Transverse colon (tissue), 3 donors: ENCODE measurements at regions not wholly inside any gene's neighbourhood (a gene's known extent, or its start where the extent isn't known, plus 50 kb on each side); places are given as distances from the start of the nearest gene placed in this dataset.
"Not testable (repeated sequence)": the region's sequence is repeated elsewhere in the genome, so short reads cannot be mapped to it uniquely, and the experiment has no call there.

Experiments
- CTCF ChIP-seq, 5 experiments: fragments of 200-600 bp in 3 of 5; fragments of 450-650 bp in 2 of 5; sonication (generic) in 3 of 5; IDR thresholded peaks; 1 replicate in 2 of 5; 2 replicates in 3 of 5; pipeline ENCODE4 v1.5.1; 2016 to 2017; ENCODE audit warnings: antibody characterized with exemption in 5 of 5, inconsistent platforms in 3 of 5, mild to moderate bottlenecking in 2 of 5, moderate library complexity in 1 of 5
- EP300 ChIP-seq: sonication (generic); formaldehyde crosslinking; IDR thresholded peaks from one replicate; pipeline ENCODE4 v1.6.1; 2017; ENCODE audit warnings: antibody characterized with exemption, low read depth
- POLR2A ChIP-seq: fragments of 450-650 bp; IDR thresholded peaks from one replicate; pipeline ENCODE4 v1.6.1; 2016; ENCODE audit warnings: antibody characterized with exemption, mild to moderate bottlenecking, moderate library complexity

- TF ChIP-seq POLR2A; CTCF (IDR thresholded peaks at IDR 0.05); EP300: not testable (repeated sequence)
These were observed 118.2 kb downstream of the LIMS4 start for GRCh38 chr2:110354294-110355018.
